Left cardiac atrium (tissue), 4 donors: ENCODE measurements at regions not wholly inside any gene's neighbourhood (a gene's known extent, or its start where the extent isn't known, plus 50 kb on each side); places are given as distances from the start of the nearest gene placed in this dataset.
"Not testable (repeated sequence)": the region's sequence is repeated elsewhere in the genome, so short reads cannot be mapped to it uniquely, and the experiment has no call there.

Experiments used
- ATAC-seq, 2 donors: fragments of 200-7000 bp; cut with Tn5 transposase; one replicate each; pipeline ENCODE4 v1.9.1; 2020; ENCODE audit warnings: mild to moderate bottlenecking in 2 of 2, moderate library complexity in 2 of 2
- DNase-seq: peaks from one replicate; pipeline ENCODE4 v3.0.0-alpha.2; 2020
- intact Hi-C, 2 donors: fragments of 100-400 bp; cut with DNase I; formaldehyde crosslinking; loops; one replicate each; pipeline versions ENCODE4 v1.14.1 to v1.15.1; 2022 to 2023
- donor health status: DM: no; HTN: yes; CAD: no.
- donor health status: DM: no; HTN: yes; CAD: no; lungs with severe emphysema.
- donor health status: DM: yes; HTN: yes; CAD: no.
- donor health status: Dilated cardiomyopathy.

DNA sequence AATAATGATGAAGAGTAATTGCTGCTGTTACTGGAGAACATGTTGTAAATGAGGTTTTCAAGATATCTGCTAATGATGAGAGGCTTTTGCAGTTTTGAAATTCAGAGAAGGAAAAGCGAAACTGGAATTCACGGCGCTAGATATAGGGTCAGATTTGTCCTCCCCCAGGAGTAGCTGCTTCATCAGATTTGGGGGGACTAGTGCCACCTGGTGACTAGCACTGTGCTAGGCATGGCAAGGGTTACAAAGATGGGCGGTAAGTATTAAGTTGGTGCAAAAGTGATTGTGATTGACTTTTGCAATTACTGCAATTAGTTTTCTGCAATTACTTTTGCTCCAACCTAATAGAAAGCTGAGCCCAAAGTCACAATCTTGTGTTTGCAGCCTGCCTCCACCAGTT is 879.9 kb upstream of the TENM4 start:
- ATAC-seq (no peak), DNase-seq (no peak)
- intact Hi-C loops = no loop called here

DNA sequence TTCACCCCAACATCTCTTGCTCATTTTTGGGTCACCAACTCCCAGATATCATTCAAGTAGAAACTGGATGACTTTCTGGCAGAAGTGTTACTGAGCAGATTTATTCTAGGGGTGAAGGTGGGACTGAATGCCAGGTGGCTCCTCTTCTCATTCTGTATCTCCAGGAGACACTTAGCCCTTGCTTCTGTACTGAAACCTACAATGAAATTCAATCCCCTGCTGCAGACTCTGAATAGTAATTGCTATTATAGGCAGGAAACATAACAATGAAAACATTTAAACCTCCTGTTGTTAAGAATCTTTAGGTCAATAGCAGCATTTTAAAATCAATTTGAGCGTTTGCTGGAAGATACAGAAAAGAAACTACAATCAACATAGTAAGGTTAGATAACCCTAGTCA is 879.4 kb upstream of the TENM4 start:
- intact Hi-C loops = no loop called here
- ATAC-seq = no peak
- DNase-seq = no peak

DNA sequence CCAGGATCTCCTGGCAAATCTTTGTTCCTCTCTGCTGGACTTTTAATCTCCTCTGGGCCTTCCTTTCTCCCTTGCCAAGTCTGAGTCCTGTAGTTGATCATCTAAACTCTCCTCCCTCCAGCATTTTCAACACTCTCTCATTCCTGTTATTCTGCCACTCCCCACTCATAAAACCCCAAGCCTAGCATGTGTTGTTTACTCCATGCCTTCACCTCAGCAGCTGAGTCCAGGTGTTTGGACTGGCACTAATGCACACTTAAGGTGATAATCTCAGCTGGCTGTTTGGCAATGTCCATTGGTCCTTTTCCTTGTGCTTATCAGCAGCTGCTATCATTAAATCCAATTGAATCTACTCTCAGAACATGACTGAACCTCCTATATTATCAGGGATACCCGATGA is 876.8 kb upstream of the TENM4 start:
- DNase-seq (no peak), ATAC-seq (no peak)
- intact Hi-C loops = no loop called here

DNA sequence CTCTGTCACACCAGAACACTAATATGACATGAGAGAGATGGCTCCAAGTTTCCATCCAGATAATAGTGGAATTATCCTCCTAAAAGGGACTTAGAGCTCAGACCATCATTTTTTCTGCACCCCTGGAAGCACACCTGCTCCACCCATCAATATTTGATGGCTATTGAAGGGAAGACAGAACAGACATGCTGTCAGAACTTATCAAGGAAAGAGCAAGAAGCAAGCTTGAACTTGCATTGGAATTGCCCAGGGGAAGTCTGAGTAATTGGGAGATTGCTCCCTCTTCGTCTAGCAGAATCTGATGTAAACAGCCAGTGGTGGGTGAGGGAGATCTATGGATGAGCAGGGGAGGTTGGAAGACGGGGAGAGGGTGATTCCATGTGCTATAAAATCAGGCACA is 874.4 kb upstream of the TENM4 start:
- no peak for DNase-seq
- ATAC-seq = no peak
- intact Hi-C loops = no loop called here

DNA sequence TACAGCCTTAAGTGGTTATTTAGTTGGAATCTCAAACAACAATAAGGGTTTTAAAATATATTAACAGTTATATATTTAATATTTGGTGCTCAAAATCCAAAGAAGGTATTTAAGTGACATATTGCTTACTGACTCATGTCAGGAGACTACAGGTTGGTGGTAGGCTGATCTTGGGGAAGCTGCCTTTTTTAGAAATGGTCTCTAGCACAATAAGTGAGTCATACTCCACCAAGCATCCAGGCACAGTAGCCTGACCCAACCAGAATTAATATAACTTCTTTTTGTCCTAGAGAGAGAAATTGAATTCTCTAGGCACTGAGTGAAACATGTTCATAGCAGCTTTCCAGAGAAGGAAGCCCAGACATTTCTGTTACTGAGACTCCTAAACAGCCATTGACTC is 868.5 kb upstream of the TENM4 start:
- ATAC-seq (no peak), DNase-seq (no peak)
- intact Hi-C loops = no loop called here

DNA sequence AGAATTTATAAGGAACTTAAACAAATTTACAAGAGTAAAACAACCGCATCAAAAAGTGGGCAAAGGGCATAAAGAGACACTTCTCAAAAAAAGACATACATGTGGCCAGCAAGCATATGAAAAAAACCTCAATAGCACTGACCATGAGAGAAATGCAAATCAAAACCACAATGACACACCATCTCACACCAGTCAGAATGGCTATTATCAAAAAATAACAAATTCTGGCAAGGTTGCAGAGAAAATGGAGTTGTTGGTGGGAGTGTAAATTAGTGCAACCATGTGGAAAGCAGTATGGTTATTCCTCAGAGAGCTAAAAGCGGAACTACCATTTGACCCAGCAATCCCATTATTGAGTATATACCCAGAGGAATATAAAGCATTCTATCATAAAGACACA is 866.8 kb upstream of the TENM4 start:
- no peak for ATAC-seq
- no peak for DNase-seq
- intact Hi-C loops = no loop called here

DNA sequence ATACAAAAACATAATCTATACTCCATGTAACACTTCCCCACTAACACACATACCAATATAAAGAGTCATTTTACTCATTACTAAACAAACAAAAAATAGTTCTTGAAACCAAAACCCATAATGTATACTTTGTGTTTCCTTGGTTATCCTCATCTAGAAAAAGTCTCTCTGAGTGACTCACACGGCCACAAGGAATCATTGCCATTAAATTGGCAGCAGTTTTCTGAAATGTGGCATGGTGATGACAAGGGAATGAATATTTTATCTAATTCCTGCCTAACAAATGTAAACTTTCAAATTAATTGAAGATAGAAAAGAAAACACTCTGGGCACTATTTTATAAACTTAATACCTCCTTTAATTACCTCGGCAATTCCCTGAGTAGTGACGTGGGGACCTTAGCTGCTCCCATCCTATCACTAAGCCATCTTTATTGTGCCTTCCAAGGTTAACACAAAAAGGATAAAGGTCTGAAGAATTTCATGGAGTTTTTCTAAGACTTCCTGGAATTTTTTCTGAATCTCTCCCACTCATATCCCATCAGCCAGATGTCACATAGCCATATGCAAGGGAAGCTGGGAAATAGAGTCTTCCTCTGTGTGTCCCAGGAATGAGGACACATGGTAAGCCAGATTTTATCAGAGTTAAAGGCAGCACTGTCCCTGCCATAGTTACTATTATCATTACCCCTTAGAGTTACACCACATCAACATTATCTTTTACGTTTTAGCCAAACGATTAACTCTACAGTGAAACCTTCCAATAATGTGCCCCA is 857.2 kb upstream of the TENM4 start:
- DNase-seq (no peak), ATAC-seq (no peak)
- intact Hi-C loops = no loop called here

DNA sequence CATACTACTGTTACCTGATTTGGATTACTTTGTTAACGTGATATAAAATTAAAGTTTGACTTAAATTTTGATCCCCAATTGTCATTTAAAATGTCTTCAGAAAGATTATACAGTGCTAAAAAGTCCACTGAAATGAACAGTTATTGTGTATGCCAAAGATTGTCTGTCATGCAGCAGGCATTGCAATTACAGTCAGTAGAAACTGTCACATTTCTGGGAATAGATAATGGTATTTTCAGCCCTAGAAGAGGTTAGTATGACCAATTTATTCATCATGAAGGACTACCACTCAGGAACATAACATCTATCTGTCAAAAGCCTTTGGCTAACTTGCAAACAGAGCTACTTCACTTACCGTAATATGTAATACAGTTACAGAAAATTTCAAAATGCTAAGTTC is 852.5 kb upstream of the TENM4 start:
- ATAC-seq = no peak
- intact Hi-C loops = no loop called here
- DNase-seq = no peak

DNA sequence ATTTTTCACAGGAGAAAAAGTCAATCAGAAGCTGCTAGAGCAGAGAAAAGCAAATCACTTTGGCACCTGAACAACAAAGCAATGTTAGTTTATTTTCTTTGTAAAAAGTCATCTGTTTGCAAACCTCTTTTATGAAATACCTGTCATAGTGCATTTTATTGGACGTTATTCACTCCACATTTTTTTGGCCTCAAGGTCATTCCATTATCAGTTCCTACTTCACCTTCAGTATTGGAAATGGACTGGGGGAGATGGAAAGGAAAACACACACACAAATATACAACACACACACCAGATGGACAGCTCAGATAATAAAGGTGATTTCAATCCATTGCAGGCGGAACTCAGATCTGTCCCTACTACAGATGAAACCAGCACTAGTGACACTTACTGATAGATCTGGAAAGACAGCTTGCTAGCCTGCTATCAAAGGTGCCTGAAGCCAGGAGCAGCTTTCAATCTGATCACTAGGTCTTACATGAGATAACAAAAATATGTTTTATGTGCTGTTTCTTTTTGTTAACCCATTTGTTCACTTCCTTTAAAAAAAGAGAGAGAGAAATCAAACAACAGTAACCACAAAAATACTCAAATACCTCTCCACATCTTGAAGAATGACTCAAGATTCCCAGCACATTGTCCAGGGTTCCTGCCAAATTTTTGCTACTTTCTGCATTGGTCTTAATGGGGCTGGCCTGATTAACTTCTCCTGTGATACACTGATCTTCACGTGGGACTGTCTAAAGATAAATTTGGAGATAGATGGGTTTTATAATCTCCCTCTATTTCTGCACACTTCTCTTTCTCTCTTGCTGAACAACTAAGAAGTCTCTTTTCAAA is 844.3 kb upstream of the TENM4 start:
- ATAC-seq (peak in 1 of 2 donors; percentile 49), DNase-seq (no peak)
- intact Hi-C loops = no loop called here

DNA sequence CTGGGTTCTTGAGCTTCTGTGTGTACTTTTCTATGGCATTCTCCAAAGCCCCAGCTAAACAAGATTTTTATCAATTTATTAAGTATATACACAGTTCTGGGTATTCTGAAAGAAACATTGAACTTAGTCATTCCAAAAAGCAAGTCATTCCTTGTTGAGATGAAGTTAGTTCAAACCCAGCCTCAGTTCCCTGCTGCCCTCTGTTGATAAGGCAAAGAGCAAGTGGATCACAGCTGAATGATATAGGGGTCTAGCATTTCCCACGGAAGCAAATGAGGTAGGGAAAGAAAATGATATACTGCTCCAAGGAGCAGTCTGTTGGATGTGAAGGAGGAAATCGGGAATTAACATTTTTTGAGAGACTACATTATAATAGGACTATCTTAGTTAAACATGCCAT is 841.8 kb upstream of the TENM4 start:
- intact Hi-C loops = no loop called here
- no peak for ATAC-seq
- DNase-seq = no peak

DNA sequence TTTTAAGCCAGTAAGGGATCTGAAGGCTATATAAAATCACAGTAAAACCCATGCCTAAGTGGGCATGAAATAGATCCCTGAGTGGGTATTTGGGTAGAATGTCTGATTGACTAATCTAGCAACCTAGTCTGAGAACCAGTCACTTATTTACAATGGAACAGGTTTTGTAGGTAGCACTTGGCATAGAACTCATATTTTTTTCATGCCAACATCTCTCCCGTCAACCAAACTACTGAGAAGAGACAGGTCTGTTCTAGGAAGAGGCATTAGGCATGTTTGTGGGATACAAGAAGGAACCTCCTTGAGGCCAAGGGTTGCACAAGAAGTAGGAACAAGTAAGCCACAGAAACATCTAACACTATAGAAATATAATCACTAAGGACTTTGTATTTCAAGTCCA is 840.4 kb upstream of the TENM4 start:
- intact Hi-C loops = no loop called here
- ATAC-seq = no peak
- DNase-seq = no peak

DNA sequence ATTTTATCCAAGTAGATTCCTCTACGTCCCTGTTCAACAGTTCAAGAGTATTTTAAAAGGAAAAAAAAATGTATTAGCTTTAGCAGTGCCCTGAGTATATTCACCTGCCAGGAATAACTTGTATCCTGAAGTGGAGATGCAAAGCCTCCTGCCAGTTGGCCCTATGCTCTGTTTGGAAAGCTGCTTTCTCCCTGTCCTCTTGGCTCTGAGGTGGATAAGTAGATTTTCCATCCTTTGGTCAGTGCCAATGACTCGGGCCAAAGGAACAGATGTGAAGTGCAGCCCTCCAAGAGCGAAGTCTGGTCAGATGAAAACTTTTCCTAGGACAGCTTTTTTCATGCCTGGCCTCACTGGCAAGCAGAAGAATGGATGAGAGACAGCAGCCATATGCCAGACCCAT is 839.9 kb upstream of the TENM4 start:
- no peak for DNase-seq

DNA sequence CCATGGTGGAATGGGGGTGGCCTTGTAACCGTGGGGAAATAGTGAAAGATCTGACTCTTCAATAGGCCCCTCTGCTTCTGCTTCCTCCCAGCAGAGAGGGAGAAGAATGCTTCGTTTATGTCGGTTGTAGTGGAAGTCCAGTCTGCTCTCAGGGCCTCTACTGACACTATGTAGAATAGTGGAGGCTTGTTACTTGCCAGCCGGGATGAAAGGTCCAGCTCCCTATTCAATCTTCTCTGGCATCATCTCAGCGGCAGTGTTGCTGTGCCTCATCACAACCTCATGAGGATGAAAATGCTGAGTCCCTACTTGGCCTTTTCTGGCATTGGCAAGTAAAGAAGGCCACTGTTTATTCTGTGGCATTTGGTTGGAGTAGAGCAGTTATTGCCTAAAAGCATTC is 820.9 kb upstream of the TENM4 start:
- ATAC-seq = no peak
- intact Hi-C loops = no loop called here

More for the DNA sequence above, 839.9 kb upstream of the TENM4 start:
- intact Hi-C loops = no loop called here
- peak in 1 of 2 donors; percentile 78 for ATAC-seq

DNA sequence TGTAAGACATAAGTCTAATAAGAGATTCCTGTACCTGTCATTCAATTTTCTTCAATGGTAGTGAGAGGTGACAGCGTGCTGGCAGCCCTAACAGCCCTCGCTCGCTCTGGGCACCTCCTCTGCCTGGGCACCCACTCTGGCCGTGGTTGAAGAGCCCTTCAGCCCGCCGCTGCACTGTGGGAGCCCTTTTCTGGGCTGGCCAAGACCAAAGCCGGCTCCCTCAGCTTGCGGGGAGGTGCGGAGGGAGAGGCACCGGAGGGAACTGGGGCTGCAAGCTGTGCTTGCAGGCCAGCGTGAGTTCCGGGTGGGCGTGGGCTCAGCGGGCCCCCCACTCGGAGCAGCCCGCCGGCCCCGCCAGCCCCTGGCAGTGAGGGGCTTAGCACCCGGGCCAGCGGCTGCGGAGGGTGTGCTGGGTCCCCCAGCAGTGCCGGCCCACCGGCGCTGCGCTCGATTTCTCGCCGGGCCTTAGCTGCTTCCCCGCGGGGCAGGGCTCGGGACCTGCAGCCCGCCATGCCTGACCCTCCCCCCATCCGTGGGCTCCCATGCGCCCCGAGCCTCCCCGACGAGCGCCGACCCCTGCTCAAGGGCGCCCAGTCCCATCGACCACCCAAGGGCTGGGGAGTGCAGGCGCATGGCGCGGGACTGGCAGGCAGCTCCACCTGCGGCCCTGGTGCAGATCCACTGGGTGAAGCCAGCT is 816.6 kb upstream of the TENM4 start:
- ATAC-seq, DNase-seq, intact Hi-C loops: not testable (repeated sequence)

More for the DNA sequence above, 820.9 kb upstream of the TENM4 start:
- DNase-seq = no peak

DNA sequence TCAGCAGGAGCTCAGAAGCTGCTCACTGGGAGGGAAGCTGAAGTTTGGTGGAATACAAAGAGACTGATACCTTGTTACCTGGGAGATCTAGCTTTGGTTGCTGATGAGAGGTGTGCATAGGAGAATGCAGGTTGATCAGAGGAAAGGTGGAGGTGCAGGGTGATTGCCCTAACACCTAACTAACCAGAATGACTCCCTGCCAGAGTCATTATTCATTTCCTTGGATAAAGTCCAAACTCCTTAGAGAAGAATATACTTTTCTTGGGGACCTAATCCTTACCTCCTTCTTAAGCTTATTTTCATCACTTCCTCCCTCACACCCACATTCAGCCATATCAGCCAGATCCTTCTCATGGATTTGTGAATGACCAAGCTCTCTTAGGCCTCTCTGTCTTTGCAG is 814.2 kb upstream of the TENM4 start:
- intact Hi-C loops = no loop called here
- DNase-seq (no peak), ATAC-seq (no peak)

DNA sequence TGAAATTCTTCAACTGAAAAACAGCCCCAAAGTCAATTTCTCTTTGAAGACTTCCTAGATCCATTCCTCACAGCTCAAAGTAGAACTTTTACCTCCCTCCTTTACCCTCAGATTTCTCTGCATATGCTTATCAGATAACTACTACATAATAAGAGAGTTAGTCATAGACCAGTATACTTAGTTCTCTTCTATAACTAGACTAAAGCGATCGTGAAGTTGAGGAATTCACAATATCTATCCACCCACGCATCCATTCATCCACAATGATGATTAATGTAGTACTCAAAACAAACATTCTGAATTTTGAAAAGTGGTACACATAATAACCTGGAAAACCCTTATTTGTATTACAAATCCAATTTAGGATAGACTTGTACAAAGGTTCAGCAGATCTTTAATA is 800.9 kb upstream of the TENM4 start:
- intact Hi-C loops = no loop called here
- DNase-seq (no peak), ATAC-seq (peak in 1 of 2 donors; percentile 33)

DNA sequence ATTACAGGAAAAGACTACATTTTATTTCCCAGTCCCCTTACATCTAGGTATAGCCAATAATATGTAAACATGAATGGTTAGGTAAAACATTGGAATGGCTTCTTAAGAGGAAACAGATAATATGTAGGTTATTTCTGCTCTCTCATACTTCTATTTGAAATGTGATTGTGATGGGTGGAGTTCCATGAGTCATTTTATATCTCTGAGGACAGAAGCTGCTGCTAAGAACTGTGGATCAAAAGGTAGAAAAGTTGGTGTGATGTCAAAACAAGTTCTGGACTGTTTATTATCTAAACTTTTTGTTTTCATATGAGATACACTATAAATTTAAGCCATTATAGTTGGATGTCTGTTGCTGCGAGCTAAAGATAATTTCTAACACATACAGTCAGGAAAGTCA is 799.4 kb upstream of the TENM4 start:
- no peak for DNase-seq
- no peak for ATAC-seq
- intact Hi-C loops = no loop called here

DNA sequence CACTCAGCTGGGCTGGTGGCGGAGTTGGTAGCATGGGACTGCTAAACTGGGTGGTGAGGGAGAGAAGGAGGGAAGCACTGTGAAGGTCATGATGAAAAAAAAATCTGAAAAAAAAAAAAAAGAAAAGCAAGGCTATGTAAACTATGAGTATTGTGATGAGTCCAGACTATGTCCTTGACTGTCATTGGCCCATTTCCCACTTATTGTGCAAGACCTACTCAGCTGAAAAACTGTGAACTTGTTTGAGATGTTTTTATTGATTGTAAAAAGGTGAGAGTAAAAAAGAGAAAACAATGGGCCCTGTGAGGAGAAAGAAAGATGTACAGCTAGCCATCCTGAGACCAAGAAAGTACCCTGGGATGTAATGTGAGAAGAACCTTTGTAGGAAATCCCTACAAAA is 798.4 kb upstream of the TENM4 start:
- intact Hi-C loops = no loop called here
- DNase-seq (no peak), ATAC-seq (no peak)

DNA sequence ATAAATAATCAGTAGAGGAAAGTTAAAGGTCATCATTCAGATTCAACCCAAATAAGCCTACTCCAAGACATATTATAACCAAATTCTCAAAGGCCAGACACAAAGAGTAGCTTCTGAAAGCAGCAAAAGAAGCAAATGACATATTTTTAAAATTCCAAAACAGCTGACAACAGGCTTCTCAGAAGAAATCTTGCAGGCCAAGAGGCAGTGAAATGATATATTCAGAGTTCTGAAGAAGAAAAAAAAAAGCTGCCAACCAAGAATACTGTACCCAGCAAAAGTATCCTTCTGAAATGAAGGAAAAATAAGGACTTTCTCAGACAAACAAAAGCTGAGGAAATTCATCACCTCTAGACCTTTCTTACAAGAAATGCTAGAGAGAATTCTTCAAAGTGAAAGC is 787.1 kb upstream of the TENM4 start:
- intact Hi-C loops = no loop called here
- ATAC-seq (no peak), DNase-seq (no peak)

DNA sequence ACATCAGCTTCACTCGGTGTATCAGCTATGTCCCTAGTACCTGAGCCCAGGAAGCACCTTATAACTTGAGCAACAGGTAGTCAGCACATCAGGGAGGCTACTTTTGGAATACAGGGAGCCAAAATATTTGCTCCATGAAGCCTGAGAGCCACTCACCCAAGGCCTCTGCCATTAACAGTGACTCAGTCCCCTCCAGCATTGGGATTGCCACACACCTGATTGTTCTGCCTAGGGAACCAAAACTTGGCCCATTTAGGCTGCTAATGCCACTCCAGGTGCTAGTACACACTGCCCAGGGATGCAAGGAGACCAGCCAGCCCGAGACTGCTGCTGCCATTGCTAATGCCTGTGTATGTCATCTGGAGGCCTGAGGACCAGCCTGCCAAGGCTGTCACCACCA is 773.6 kb upstream of the TENM4 start:
- DNase-seq (no peak), ATAC-seq (no peak)
- intact Hi-C loops = no loop called here
